Karpas-422 (cell line): ENCODE measurements at regions not wholly inside any gene's neighbourhood (a gene's known extent, or its start where the extent isn't known, plus 50 kb on each side); places are given as distances from the start of the nearest gene placed in this dataset.

ENCODE experiments used
- DNase-seq: peaks from one replicate; pipeline ENCODE4 v3.0.0-alpha.2; 2015
- H2AFZ ChIP-seq: fragments of 200-600 bp; sonication (generic); 2 replicates; pipeline ENCODE4 v1.6.1; 2014; ENCODE audit warnings: antibody characterized with exemption, low read length, mixed read lengths
- H3K27ac ChIP-seq: fragments of 200-600 bp; sonication (generic); 2 replicates; pipeline ENCODE4 v1.5.1; 2014; ENCODE audit warnings: mild to moderate bottlenecking, low read length, moderate library complexity
- H3K27me3 ChIP-seq: fragments of 200-600 bp; sonication (generic); 2 replicates; pipeline ENCODE4 v1.6.1; 2014; ENCODE audit warnings: low read length, mixed read lengths
- H3K36me3 ChIP-seq: fragments of 200-600 bp; sonication (generic); 2 replicates; pipeline ENCODE4 v1.6.1; 2014; ENCODE audit warnings: low read length, mixed read lengths; ENCODE audit not compliant: insufficient read depth
- H3K4me1 ChIP-seq: fragments of 200-600 bp; sonication (generic); 2 replicates; pipeline ENCODE4 v1.6.1; 2014; ENCODE audit warnings: mild to moderate bottlenecking, low read length, mixed read lengths
- H3K4me2 ChIP-seq: fragments of 200-600 bp; sonication (generic); 2 replicates; pipeline ENCODE4 v1.6.1; 2014; ENCODE audit warnings: low read length, low read depth, mild to moderate bottlenecking; ENCODE audit not compliant: poor library complexity, severe bottlenecking
- H3K4me3 ChIP-seq: fragments of 200-600 bp; sonication (generic); 2 replicates; pipeline ENCODE4 v1.5.1; 2014; ENCODE audit warnings: mild to moderate bottlenecking, antibody characterized with exemption, low read length, mixed read lengths
- H3K79me2 ChIP-seq: fragments of 200-600 bp; sonication (generic); 2 replicates; pipeline ENCODE4 v1.6.1; 2014; ENCODE audit warnings: mild to moderate bottlenecking, low read length, mixed read lengths
- H3K9ac ChIP-seq: fragments of 200-600 bp; sonication (generic); 2 replicates; pipeline ENCODE4 v1.6.0; 2014; ENCODE audit warnings: low read length
- H3K9me2 ChIP-seq: fragments of 200-600 bp; sonication (generic), shearing (Covaris generic); replicated peaks from 2 replicates; pipeline ENCODE4 v1.6.0; 2014; ENCODE audit warnings: mild to moderate bottlenecking, low read length, moderate library complexity; ENCODE audit not compliant: insufficient read depth
- H3K9me3 ChIP-seq: fragments of 300-700, 200-600 bp; sonication (generic); 2 replicates; pipeline ENCODE4 v1.6.1; 2014; ENCODE audit warnings: low read length, mixed read lengths
- H4K20me1 ChIP-seq: fragments of 200-600 bp; sonication (generic); 2 replicates; pipeline ENCODE4 v1.6.1; 2014; ENCODE audit warnings: mild to moderate bottlenecking, antibody characterized with exemption, low read length, low read depth; ENCODE audit not compliant: insufficient read depth

DNA sequence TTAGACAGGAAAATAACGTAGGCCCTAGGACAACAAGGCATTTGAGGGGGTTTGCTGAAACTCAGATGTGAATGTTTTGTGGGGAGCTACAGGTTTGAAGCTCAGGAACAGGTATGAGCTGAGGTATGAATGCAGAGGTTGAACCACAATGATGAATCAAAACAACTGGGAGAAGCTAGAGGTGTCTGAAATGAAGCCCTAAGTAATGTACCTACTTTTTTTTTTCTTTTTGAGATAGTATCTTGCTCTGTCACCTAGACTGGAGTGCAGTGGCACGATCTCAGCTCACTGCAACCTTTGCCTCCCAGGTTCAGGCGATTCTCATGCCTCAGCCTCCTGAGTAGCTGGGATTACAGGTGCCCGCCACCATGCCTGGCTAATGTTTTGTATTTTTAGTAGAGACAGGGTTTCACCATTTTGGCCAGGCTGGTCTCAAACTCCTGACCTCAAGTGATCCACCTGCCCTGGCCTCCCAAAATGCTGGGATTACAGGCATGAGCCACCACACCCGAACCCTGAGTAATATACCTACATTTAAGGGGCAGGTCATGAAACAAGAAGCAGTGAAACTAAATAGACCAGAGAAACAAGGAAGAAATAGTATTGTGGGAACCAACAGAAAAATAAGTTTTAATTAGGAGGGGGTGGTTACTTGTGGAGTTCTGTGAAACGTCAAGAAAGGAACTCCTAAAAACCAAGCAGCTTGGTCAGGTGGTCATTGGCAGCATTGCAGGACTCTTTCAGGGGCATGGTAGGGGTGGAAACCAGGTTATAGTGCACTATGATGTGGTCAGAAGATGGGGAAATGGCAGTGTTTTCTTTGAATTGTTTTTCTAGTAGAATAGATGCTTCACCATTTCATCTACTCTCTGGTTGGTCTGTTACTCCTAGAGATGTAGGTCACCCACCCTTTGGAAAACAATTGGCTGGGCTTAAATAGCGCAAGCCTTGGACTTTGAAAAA is 138.1 kb downstream of the CD164 start:
- no peak overlapping the region for H3K4me2 ChIP-seq
- DNase-seq, result no peak
- no peak overlapping the region for H3K4me3 ChIP-seq
- H3K79me2 ChIP-seq, result no peaks in the 10 kb centered on the region
- H3K9me3 ChIP-seq, result no peaks in the 10 kb centered on the region
- H3K27me3 ChIP-seq, result no peaks in the 10 kb centered on the region
- no peak overlapping the region for H2AFZ ChIP-seq
- no peak overlapping the region for H3K9ac ChIP-seq
- no peaks in the 10 kb centered on the region for H3K9me2 ChIP-seq
- H3K4me1 ChIP-seq, result no peaks in the 10 kb centered on the region
- no peak overlapping the region for H3K27ac ChIP-seq
- no peaks in the 10 kb centered on the region for H4K20me1 ChIP-seq
- H3K36me3 ChIP-seq, result no peaks in the 10 kb centered on the region

DNA sequence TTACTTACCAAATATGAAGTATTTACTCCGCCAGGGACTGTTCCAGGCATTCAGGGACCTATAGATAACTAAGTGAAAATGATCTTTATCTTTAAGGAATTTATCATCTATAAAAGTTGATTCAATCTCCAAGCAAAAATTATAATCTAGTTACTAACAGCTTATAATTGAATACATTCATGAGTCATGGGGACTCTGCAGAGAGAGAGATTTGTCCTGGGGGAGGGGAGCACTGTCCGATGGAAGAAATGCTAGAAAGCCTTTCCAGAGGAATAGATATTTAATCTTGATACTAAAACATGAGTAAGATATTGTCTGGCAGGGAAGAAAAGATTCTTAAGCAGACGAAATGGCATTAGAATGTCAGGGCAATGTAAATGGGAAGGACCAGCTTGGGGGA is 139.3 kb downstream of the CD164 start:
- H3K9ac ChIP-seq, result no peak overlapping the region
- no peak overlapping the region for H2AFZ ChIP-seq

DNA sequence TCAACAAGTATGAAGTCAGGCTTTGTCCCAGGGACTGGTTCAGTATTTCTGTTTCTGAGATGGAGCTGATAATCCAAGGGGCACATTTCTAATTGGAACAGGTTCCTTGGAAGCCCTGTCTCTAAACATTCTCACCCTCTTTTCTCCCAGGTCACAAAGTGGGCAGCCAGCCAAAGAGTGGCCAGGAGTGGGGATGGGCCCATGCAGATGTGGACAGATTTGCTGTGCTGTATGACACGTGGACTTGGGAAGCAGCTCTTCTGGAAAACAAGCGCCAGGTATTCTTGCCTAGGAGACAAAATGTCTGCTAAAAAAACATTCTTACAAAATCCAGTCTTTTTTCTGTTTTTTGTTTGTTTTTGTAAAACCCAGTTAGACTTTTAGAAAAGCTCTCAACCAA is 140.2 kb downstream of the CD164 start:
- Histone ChIP-seq H3K4me2 (no peak overlapping the region), H3K27ac (no peak overlapping the region), H3K9me3 (no peaks in the 10 kb centered on the region), H3K4me1 (no peaks in the 10 kb centered on the region), H3K4me3 (no peak overlapping the region), H4K20me1 (no peaks in the 10 kb centered on the region), H3K9ac (no peak overlapping the region), H3K27me3 (no peaks in the 10 kb centered on the region), H3K79me2 (no peaks in the 10 kb centered on the region), H3K9me2 (no peaks in the 10 kb centered on the region), H2AFZ (no peak overlapping the region), H3K36me3 (no peaks in the 10 kb centered on the region)
- no peak for DNase-seq

More for the DNA sequence above, 139.3 kb downstream of the CD164 start:
- no peak for DNase-seq
- Histone ChIP-seq H3K27me3 (no peaks in the 10 kb centered on the region), H3K79me2 (no peaks in the 10 kb centered on the region), H3K4me2 (no peak overlapping the region), H3K36me3 (no peaks in the 10 kb centered on the region), H3K4me3 (no peak overlapping the region), H3K9me3 (no peaks in the 10 kb centered on the region), H3K27ac (no peak overlapping the region), H4K20me1 (no peaks in the 10 kb centered on the region), H3K9me2 (no peaks in the 10 kb centered on the region), H3K4me1 (no peaks in the 10 kb centered on the region)

DNA sequence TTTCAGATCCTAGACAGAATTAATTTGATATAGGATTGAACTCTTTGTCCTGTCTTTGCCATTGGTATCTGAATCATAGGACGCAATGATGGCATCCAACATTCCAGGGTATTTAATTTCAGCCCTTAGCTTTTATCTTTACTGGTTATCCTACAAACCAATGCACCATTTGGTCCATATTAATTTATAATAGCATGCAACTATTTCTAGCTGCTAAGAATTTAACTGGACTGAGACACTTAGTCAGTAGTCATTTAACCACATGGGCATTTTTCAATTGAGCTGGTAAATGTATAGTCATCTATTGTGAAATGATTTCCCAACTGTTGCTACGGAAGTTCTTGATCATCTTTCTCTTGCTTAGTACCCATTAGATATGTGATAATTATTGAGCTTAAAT is 141.1 kb downstream of the CD164 start:
- no peaks in the 10 kb centered on the region for H4K20me1 ChIP-seq
- no peaks in the 10 kb centered on the region for H3K79me2 ChIP-seq
- H3K4me1 ChIP-seq, result no peaks in the 10 kb centered on the region
- H3K4me2 ChIP-seq, result no peak overlapping the region
- H3K9me2 ChIP-seq, result no peaks in the 10 kb centered on the region
- no peak for DNase-seq
- no peaks in the 10 kb centered on the region for H3K27me3 ChIP-seq
- no peaks in the 10 kb centered on the region for H3K9me3 ChIP-seq
- H3K36me3 ChIP-seq, result no peaks in the 10 kb centered on the region
- H3K9ac ChIP-seq, result no peak overlapping the region
- no peak overlapping the region for H3K4me3 ChIP-seq
- no peak overlapping the region for H3K27ac ChIP-seq
- H2AFZ ChIP-seq, result no peak overlapping the region

DNA sequence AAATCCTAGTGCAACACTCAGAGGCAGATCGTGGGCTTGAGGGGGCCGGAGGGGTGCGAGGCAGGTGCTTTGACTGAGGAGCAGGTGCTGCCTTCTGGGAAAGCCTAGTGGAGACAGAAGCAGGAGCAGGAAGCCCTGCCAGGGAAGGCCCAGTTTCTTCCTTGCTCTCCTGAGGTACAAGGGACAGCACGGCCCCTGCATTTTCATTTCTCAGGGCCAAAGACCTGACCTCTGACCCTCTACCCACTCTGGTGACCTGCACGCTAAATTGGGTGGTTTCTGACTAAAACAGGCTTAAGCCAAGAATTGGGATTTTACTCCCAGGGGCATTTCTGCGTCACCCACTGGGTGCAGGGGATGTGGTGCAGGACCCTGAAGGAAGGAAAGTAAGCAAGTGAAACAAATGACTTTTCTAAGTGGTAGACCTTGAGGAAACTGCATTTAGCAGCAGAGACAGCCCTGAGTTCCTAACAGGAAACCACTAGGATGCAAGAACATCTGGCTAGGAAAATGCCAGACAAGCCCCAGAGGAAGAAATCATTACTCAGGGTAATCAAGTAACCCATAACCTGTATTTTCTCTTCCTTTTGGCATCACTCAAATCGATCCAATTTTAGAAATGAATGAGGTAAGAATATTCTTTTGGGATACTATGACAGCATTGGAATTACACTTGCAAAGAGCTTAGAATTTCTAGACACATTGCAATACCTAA is 141.7 kb downstream of the CD164 start:
- no peak for DNase-seq
- no peaks in the 10 kb centered on the region for H3K9me3 ChIP-seq
- H3K4me1 ChIP-seq, result no peaks in the 10 kb centered on the region
- H3K27me3 ChIP-seq, result no peaks in the 10 kb centered on the region
- H3K9me2 ChIP-seq, result no peaks in the 10 kb centered on the region
- H4K20me1 ChIP-seq, result no peaks in the 10 kb centered on the region
- H3K79me2 ChIP-seq, result no peaks in the 10 kb centered on the region
- no peak overlapping the region for H3K4me2 ChIP-seq
- no peak overlapping the region for H3K27ac ChIP-seq
- no peaks in the 10 kb centered on the region for H3K36me3 ChIP-seq
- no peak overlapping the region for H2AFZ ChIP-seq
- no peak overlapping the region for H3K9ac ChIP-seq
- H3K4me3 ChIP-seq, result no peak overlapping the region

- peak; percentile 4 for DNase-seq
- H3K9ac ChIP-seq, result no peak overlapping the region
- H3K79me2 ChIP-seq, result no peaks in the 10 kb centered on the region
- H2AFZ ChIP-seq, result no peak overlapping the region
- H3K4me2 ChIP-seq, result no peak overlapping the region
- H3K36me3 ChIP-seq, result no peaks in the 10 kb centered on the region
- no peak overlapping the region for H3K27ac ChIP-seq
- no peaks in the 10 kb centered on the region for H3K9me2 ChIP-seq
- no peaks in the 10 kb centered on the region for H3K27me3 ChIP-seq
- no peaks in the 10 kb centered on the region for H3K4me1 ChIP-seq
- H3K9me3 ChIP-seq, result no peaks in the 10 kb centered on the region
- H3K4me3 ChIP-seq, result no peak overlapping the region
- no peaks in the 10 kb centered on the region for H4K20me1 ChIP-seq
Observed at GRCh38 chr6:109239651-109240321, 142.5 kb downstream of the CD164 start.

DNA sequence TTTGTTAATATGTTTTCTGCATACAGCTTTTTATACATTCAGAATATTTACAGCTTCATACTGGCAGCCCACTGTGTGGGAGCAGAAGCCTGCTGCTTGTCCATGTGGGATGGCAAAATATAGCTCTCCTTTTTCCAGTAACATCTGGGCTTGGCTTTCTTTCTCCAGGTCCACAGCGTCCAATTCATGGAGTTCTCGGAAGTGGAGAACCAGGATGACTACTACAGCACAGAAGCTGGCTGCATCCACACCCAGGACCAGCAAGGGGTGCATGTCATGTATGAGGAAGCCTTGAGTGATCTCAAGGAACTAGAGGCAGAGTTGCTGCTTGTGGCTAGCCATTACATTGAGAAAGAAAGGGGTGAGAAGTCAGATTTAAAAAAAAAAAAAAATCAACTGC is 143.1 kb downstream of the CD164 start:
- H3K9me2 ChIP-seq, result no peaks in the 10 kb centered on the region
- no peak overlapping the region for H3K27ac ChIP-seq
- no peaks in the 10 kb centered on the region for H3K9me3 ChIP-seq
- H3K4me1 ChIP-seq, result no peaks in the 10 kb centered on the region
- H4K20me1 ChIP-seq, result no peaks in the 10 kb centered on the region
- H3K36me3 ChIP-seq, result no peaks in the 10 kb centered on the region
- no peaks in the 10 kb centered on the region for H3K79me2 ChIP-seq
- no peak overlapping the region for H2AFZ ChIP-seq
- H3K9ac ChIP-seq, result no peak overlapping the region
- H3K27me3 ChIP-seq, result no peaks in the 10 kb centered on the region
- DNase-seq, result no peak
- H3K4me3 ChIP-seq, result no peak overlapping the region
- no peak overlapping the region for H3K4me2 ChIP-seq

DNA sequence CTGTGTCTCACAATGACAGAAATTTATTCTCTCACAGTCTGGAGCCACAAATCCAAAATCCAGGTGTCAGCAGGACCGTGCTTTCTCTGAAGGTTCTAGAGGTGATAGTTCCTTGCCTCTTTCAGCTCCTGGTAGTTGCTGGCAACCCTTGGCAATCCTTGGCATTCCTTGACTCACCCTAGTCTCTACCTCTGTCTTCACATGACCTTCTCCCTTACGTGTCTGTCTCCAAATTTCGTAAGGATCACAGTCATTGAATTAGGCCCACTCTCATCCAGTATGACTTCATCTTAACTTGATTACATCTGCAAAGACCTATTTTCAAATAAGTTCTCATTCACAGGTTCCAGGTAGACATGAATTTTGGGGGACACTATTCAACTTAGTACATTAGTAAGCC is 143.1 kb downstream of the CEP57L1 start:
- Histone ChIP-seq H3K79me2 (no peaks in the 10 kb centered on the region), H3K36me3 (no peaks in the 10 kb centered on the region), H3K9ac (no peak overlapping the region), H4K20me1 (no peaks in the 10 kb centered on the region), H2AFZ (no peak overlapping the region), H3K4me1 (no peaks in the 10 kb centered on the region), H3K27ac (no peak overlapping the region), H3K9me2 (no peaks in the 10 kb centered on the region), H3K9me3 (no peaks in the 10 kb centered on the region), H3K27me3 (no peaks in the 10 kb centered on the region), H3K4me3 (no peak overlapping the region), H3K4me2 (no peak overlapping the region)
- DNase-seq, result no peak
